HTR-8/SVneo (cell line): ENCODE measurements at regions not wholly inside any gene's neighbourhood (a gene's known extent, or its start where the extent isn't known, plus 50 kb on each side); places are given as distances from the start of the nearest gene placed in this dataset.

ENCODE experiments used
- DNase-seq: peaks from one replicate; pipeline ENCODE4 v3.0.0; 2011; ENCODE audit warnings: low spot score, mixed read lengths; ENCODE audit not compliant: insufficient read length
- FAIRE-seq: peaks from 2 replicates; lab custom pipeline; 2011; peaks lifted over from hg19 to GRCh38; lab: Jason Lieb, UNC

- no peak for FAIRE-seq
- DNase-seq, result no peak
These were observed 80.2 kb upstream of the GALNT2 start for GRCh38 chr1:229986737-229987337.

GRCh38 chr1:229987953-229988352 lies 79.1 kb upstream of the GALNT2 start:
- FAIRE-seq (no peak), DNase-seq (no peak)

- no peak for FAIRE-seq
- no peak for DNase-seq
These were observed 78.5 kb upstream of the GALNT2 start for GRCh38 chr1:229988534-229988933.

- DNase-seq (no peak), FAIRE-seq (no peak)
These were observed 77.3 kb upstream of the GALNT2 start for GRCh38 chr1:229989591-229990248.

- no peak for FAIRE-seq
- DNase-seq, result no peak
These were observed 76.7 kb upstream of the GALNT2 start for GRCh38 chr1:229990326-229990725.

GRCh38 chr1:229991104-229991513 lies 75.9 kb upstream of the GALNT2 start:
- no peak for DNase-seq
- FAIRE-seq, result no peak

GRCh38 chr1:229991724-229992333 lies 75.2 kb upstream of the GALNT2 start:
- no peak for FAIRE-seq

GRCh38 chr1:229993060-229993459 lies 74.0 kb upstream of the GALNT2 start:
- FAIRE-seq (no peak), DNase-seq (no peak)

More at GRCh38 chr1:229991724-229992333, 75.2 kb upstream of the GALNT2 start:
- no peak for DNase-seq

- DNase-seq (no peak), FAIRE-seq (no peak)
These were observed 73.1 kb upstream of the GALNT2 start for GRCh38 chr1:229993894-229994293.

GRCh38 chr1:229999004-229999670 lies 67.9 kb upstream of the GALNT2 start:
- DNase-seq (no peak), FAIRE-seq (no peak)

GRCh38 chr1:230000493-230001184 lies 66.4 kb upstream of the GALNT2 start:
- FAIRE-seq, result no peak
- no peak for DNase-seq

- DNase-seq, result no peak
- FAIRE-seq, result no peak
These were observed 64.8 kb upstream of the GALNT2 start for GRCh38 chr1:230002164-230002803.

GRCh38 chr1:230003409-230003808 lies 63.6 kb upstream of the GALNT2 start:
- no peak for FAIRE-seq
- no peak for DNase-seq

- no peak for DNase-seq
- no peak for FAIRE-seq
These were observed 62.0 kb upstream of the GALNT2 start for GRCh38 chr1:230005040-230005439.

- FAIRE-seq (no peak), DNase-seq (no peak)
These were observed 58.3 kb upstream of the GALNT2 start for GRCh38 chr1:230008721-230009120.

- no peak for DNase-seq
- no peak for FAIRE-seq
These were observed 57.3 kb upstream of the GALNT2 start for GRCh38 chr1:230009611-230010313.

- FAIRE-seq, result no peak
- DNase-seq, result no peak
These were observed 56.3 kb upstream of the GALNT2 start for GRCh38 chr1:230010603-230011332.

GRCh38 chr1:230011333-230012092 lies 55.5 kb upstream of the GALNT2 start:
- no peak for DNase-seq
- FAIRE-seq, result no peak
